ENCODE measurements at regions not wholly inside any gene's neighbourhood (a gene's known extent, or its start where the extent isn't known, plus 50 kb on each side); places are given as distances from the start of the nearest gene placed in this dataset.
"Not testable (repeated sequence)": the region's sequence is repeated elsewhere in the genome, so short reads cannot be mapped to it uniquely, and the experiment has no call there.

DNA sequence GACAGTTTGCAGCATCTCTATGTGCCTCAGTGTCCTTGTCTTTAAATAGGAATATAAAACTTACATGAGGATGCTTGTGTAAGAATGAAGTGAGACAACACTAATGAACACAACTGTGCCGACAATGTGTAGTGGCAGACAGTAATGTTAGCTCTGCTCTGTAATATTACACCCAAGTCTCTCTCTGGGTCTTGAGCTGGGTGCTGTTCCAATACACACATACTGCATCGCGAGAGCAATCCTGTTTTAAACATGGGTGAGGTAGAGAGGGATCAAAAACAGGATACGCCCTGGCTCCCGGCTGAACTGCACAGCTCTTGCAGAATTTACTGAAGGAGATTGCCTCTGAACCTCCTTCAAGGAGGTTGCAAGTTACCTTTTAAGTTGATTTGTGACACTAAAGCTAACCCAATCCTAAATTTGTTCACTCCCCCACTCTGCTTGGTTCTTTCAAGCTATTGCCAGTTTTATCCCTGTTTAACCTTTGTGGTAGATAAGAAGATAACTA, 155.2 kb upstream of the ISL1 start:
- in situ Hi-C loops (cut with HindIII; ENCODE audit: low pct_unique_long_range_greater_than_20kb, low sequenced_read_pairs) = no loop called here
- no peak for DNase-seq (ENCODE audit: low read depth in 1 of 2, low spot score in 1 of 2)
- no peak for TF ChIP-seq JUND (IDR thresholded peaks at IDR 0.05; ENCODE audit: low read depth)

- DNase-seq (ENCODE audit: low read depth in 1 of 2, low spot score in 1 of 2) = no peak
- in situ Hi-C loops (cut with HindIII; ENCODE audit: low pct_unique_long_range_greater_than_20kb, low sequenced_read_pairs) = no loop called here
- TF ChIP-seq JUND (IDR thresholded peaks at IDR 0.05; ENCODE audit: low read depth) = no peak
Observed at GRCh38 chr5:51230336-51230735, 152.9 kb upstream of the ISL1 start.

DNA sequence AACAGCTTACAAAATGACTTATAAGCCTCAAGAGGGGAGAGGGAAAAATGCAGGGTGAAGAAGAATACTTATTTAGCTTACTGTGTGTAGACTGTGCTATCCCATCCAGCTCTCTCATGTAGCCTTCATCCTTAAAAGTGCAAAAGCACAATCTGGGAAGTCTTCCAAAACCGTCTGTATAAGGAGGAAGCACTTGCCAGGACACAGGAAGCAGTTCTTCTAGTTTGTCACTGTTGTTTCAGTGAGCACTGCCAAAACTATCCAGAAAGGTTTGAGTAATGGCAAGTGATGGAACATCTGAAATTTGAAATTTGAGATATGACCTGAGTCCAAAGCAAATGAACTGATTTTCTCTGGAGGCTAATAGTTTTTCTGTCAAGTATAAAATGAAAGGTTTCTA, 140.8 kb upstream of the ISL1 start:
- DNase-seq (ENCODE audit: low read depth in 1 of 2, low spot score in 1 of 2) = peak in 1 of 2 experiments; percentile 19
- in situ Hi-C loops (cut with HindIII; ENCODE audit: low pct_unique_long_range_greater_than_20kb, low sequenced_read_pairs) = no loop called here
- TF ChIP-seq JUND (IDR thresholded peaks at IDR 0.05; ENCODE audit: low read depth) = no peak

DNA sequence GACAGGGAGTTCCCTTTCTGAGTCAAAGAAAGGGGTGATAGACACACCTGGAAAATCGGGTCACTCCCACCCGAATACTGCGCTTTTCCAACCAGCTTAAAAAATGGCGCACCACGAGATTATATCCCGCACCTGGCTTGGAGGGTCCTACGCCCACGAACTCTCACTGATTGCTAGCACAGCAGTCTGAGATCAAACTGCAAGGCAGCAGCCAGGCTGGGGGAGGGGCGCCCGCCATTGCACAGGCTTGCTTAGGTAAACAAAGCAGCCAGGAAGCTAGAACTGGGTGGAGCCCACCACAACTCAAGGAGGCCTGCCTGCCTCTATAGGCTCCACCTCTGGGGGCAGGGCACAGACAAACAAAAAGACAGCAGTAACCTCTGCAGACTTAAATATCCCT, 132.3 kb upstream of the ISL1 start:
- DNase-seq (ENCODE audit: low read depth in 1 of 2, low spot score in 1 of 2); in situ Hi-C loops (cut with HindIII; ENCODE audit: low pct_unique_long_range_greater_than_20kb, low sequenced_read_pairs): not testable (repeated sequence)

GRCh38 chr5:51271261-51271660, 112.0 kb upstream of the ISL1 start:
- no peak for TF ChIP-seq JUND (IDR thresholded peaks at IDR 0.05; ENCODE audit: low read depth)
- no peak for DNase-seq (ENCODE audit: low read depth in 1 of 2, low spot score in 1 of 2)
- in situ Hi-C loops (cut with HindIII; ENCODE audit: low pct_unique_long_range_greater_than_20kb, low sequenced_read_pairs) = no loop called here

DNA sequence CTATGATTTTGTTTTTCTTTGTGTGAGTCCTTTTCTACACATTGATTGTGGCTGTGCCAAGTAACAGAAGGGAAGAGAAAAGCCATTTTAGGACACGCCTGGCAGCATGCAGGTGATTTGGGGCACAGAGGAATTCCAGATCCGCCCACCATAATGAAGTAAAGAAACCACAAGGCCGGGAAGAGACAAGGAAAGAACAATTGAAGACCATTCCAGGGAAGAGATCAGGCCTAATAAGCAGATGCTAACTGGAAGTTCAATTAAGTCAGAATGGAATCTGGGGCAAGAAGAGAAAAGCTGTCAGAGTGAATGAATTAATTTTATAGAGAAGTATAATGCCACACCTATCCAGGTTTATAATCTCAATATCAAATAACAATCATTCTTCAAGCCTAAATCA, 110.2 kb upstream of the ISL1 start:
- no peak for DNase-seq (ENCODE audit: low read depth in 1 of 2, low spot score in 1 of 2)
- in situ Hi-C loops (cut with HindIII; ENCODE audit: low pct_unique_long_range_greater_than_20kb, low sequenced_read_pairs) = no loop called here
- no peak for TF ChIP-seq JUND (IDR thresholded peaks at IDR 0.05; ENCODE audit: low read depth)

GRCh38 chr5:51273871-51274270, 109.4 kb upstream of the ISL1 start:
- in situ Hi-C loops (cut with HindIII; ENCODE audit: low pct_unique_long_range_greater_than_20kb, low sequenced_read_pairs) = no loop called here

GRCh38 chr5:51275428-51275827, 107.8 kb upstream of the ISL1 start:
- TF ChIP-seq JUND (IDR thresholded peaks at IDR 0.05; ENCODE audit: low read depth) = no peak
- no peak for DNase-seq (ENCODE audit: low read depth in 1 of 2, low spot score in 1 of 2)
- in situ Hi-C loops (cut with HindIII; ENCODE audit: low pct_unique_long_range_greater_than_20kb, low sequenced_read_pairs) = no loop called here

More at GRCh38 chr5:51273871-51274270, 109.4 kb upstream of the ISL1 start:
- no peak for DNase-seq (ENCODE audit: low read depth in 1 of 2, low spot score in 1 of 2)
- no peak for TF ChIP-seq JUND (IDR thresholded peaks at IDR 0.05; ENCODE audit: low read depth)

DNA sequence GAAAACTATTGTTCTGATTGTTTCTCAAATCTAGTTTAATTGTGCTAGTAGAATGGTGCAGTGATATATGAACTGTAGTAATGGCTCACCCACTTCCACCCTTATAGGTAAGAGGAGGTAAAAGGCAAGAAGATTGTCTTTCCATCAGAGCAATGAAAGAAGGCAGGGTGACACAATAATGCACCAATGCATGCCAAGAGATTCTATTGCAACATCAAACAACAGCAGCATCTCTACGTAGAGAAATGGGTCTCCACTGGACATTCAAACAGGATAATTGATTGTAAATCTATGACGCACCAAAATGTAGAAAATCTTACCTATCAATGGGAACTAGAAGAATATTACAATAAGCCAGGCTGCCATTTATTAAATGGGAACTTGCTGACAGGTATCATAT, 107.0 kb upstream of the ISL1 start:
- in situ Hi-C loops (cut with HindIII; ENCODE audit: low pct_unique_long_range_greater_than_20kb, low sequenced_read_pairs) = no loop called here
- TF ChIP-seq JUND (IDR thresholded peaks at IDR 0.05; ENCODE audit: low read depth) = no peak
- DNase-seq (ENCODE audit: low read depth in 1 of 2, low spot score in 1 of 2) = no peak

DNA sequence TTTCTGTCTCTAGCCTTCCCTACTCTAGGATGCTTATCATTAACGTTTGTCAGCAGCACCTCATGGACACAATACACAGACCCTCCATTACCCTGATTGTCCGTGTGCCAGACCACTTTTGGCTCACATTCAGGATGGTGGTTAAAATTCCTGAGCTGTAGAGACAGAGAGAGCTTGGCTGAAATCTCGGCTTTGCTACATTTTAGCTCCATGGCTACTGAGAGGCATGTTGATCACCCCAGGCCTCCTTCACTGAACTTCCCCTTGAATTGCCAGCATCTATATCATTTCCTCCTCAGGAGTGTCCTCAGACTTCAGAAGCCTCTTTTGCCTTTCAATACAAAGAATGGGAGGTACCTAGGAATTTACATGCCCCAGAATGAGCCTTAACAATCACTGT, 104.7 kb upstream of the ISL1 start:
- in situ Hi-C loops (cut with HindIII; ENCODE audit: low pct_unique_long_range_greater_than_20kb, low sequenced_read_pairs) = no loop called here
- DNase-seq (ENCODE audit: low read depth in 1 of 2, low spot score in 1 of 2) = no peak
- TF ChIP-seq JUND (IDR thresholded peaks at IDR 0.05; ENCODE audit: low read depth) = no peak

DNA sequence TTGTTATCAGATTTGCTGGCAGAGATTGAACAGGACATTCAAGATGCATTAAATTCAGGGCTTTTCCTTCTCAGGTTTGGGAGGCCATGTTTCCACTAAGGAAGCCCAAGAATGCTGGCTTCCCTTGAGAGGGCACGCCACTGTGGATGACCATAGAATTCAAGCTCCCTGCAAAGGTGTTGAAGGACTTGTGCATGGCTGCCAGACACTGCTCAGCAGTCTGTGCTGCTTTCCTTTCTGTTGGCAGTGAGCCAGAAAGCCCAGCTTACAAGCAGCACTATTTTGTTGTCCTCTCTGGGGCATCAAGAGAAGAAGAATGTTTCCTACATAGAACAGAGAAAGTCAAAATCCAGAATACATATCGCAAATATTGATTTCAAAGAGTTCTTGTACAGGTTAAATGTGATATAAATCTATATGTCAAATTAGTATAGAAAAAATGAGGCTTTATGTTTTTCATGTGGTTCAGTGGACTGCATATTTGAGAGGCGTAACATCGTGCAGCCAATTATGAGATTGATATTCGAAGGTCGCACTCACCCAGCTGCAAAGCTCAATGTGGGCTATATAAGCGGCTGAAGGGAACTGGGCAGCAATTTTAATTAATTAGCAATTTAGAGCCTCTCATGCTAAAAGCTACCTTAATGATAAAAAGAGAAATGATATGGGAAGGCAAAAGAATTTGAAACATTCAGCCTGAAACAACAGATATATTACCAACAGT, 103.1 kb upstream of the ISL1 start:
- in situ Hi-C loops (cut with HindIII; ENCODE audit: low pct_unique_long_range_greater_than_20kb, low sequenced_read_pairs) = no loop called here
- DNase-seq (ENCODE audit: low read depth in 1 of 2, low spot score in 1 of 2) = peak in 1 of 2 experiments; percentile 23
- no peak for TF ChIP-seq JUND (IDR thresholded peaks at IDR 0.05; ENCODE audit: low read depth)

DNA sequence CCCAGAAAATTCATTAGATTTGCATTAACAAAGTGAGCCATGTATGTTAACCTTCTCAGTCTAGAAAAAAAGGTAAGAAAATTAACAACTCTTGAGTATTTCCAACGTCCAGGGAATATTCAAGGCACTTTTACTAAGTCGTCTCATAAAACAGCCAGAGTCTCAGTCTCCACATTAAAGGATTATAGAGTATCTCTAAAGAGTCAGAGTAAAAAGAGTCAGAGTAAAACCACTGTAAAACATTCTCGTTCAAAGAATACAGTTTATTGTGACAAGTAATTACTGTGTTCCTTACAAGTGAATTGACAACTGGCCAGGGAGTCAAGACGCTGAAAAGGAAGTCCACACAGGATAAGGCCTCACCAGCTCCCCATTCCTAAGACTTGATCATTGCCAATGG, 97.2 kb upstream of the ISL1 start:
- no peak for TF ChIP-seq JUND (IDR thresholded peaks at IDR 0.05; ENCODE audit: low read depth)
- in situ Hi-C loops (cut with HindIII; ENCODE audit: low pct_unique_long_range_greater_than_20kb, low sequenced_read_pairs) = no loop called here
- no peak for DNase-seq (ENCODE audit: low read depth in 1 of 2, low spot score in 1 of 2)

- no peak for DNase-seq (ENCODE audit: low read depth in 1 of 2, low spot score in 1 of 2)
- TF ChIP-seq JUND (IDR thresholded peaks at IDR 0.05; ENCODE audit: low read depth) = no peak
- in situ Hi-C loops (cut with HindIII; ENCODE audit: low pct_unique_long_range_greater_than_20kb, low sequenced_read_pairs) = no loop called here
Observed at GRCh38 chr5:51302343-51302742, 80.9 kb upstream of the ISL1 start.

DNA sequence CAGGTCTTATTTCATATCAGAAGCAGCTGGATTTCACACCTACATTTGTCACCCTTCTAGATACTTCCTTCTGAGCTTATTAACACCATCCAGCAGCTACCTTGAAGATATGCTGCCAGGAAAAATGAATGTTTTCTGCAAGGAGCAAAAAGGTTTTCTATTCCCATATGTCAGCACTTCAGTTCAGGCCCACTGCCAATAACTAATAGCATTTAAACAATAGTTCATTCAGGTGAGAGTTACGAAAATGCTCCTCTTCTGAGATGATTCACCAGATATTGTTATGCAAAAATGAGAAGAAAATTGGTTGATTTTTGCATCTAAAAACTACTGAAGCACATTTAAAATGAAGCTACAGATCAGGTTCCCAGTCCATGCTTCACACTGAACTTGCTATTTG, 56.4 kb upstream of the ISL1 start:
- no peak for DNase-seq (ENCODE audit: low read depth in 1 of 2, low spot score in 1 of 2)
- no peak for TF ChIP-seq JUND (IDR thresholded peaks at IDR 0.05; ENCODE audit: low read depth)
- in situ Hi-C loops (cut with HindIII; ENCODE audit: low pct_unique_long_range_greater_than_20kb, low sequenced_read_pairs) = no loop called here
